Vagina (tissue), 2 donors: ENCODE measurements at regions not wholly inside any gene's neighbourhood (a gene's known extent, or its start where the extent isn't known, plus 50 kb on each side); places are given as distances from the start of the nearest gene placed in this dataset.

ENCODE experiments used
- POLR2A ChIP-seq, 2 donors: fragments of 450-650 bp; IDR thresholded peaks; one replicate each; pipeline ENCODE4 v1.6.1; 2017; ENCODE audit warnings: antibody characterized with exemption in 2 of 2, mild to moderate bottlenecking in 2 of 2, moderate library complexity in 2 of 2
- POLR2AphosphoS5 ChIP-seq, 2 donors: sonication (generic); formaldehyde crosslinking; IDR thresholded peaks; one replicate each; pipeline ENCODE4 v1.9.0; 2017; ENCODE audit warnings: antibody characterized with exemption in 2 of 2, mild to moderate bottlenecking in 2 of 2, low read depth in 1 of 2; ENCODE audit not compliant: insufficient read depth in 1 of 2
- TF ChIP-seq, protein P1 (sequence below), 3 experiments: fragments of 450-650 bp in 2 of 3; fragments of 200-600 bp in 1 of 3; sonication (generic) in 1 of 3; IDR thresholded peaks; one replicate each; pipeline ENCODE4 v1.5.1; 2017 to 2019; ENCODE audit warnings: antibody characterized with exemption in 3 of 3, mild to moderate bottlenecking in 2 of 3, moderate library complexity in 2 of 3

DNA sequence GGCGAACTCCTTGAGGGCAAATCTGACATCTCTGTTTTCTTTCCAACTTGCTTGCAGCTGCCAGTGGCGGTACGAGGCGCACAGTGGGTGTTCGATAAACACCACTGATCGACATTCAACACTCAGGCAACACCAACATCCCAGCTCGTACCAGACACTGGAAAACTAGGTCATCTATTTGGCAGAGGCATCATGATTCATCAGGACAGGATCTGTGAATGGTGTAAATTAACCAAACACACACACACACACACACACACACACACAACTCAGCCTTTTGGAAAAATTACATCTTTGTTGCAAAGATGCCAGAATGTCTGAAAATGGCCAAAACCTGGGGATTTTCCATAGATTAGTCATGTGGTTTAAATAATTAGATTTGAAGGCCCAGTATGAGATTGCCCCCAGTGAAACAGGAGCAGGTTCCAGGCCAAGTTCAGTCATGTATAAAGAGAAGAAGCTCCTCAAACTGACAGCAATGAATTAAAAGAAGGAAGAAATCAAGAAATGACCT lies 150.5 kb upstream of the NCKAP5 start:
- TF ChIP-seq, protein P1, sequence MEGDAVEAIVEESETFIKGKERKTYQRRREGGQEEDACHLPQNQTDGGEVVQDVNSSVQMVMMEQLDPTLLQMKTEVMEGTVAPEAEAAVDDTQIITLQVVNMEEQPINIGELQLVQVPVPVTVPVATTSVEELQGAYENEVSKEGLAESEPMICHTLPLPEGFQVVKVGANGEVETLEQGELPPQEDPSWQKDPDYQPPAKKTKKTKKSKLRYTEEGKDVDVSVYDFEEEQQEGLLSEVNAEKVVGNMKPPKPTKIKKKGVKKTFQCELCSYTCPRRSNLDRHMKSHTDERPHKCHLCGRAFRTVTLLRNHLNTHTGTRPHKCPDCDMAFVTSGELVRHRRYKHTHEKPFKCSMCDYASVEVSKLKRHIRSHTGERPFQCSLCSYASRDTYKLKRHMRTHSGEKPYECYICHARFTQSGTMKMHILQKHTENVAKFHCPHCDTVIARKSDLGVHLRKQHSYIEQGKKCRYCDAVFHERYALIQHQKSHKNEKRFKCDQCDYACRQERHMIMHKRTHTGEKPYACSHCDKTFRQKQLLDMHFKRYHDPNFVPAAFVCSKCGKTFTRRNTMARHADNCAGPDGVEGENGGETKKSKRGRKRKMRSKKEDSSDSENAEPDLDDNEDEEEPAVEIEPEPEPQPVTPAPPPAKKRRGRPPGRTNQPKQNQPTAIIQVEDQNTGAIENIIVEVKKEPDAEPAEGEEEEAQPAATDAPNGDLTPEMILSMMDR (IDR thresholded peaks at IDR 0.05), result no peak
- TF ChIP-seq POLR2AphosphoS5 (IDR thresholded peaks at IDR 0.05; ENCODE audit: insufficient read depth in 1 of 2, low read depth in 1 of 2) (no peak), POLR2A (IDR thresholded peaks at IDR 0.05) (no peak)
